Activated naive CD4-positive, alpha-beta T cell treated with anti-CD3 and anti-CD28 coated beads, Interleukin-2, amount 10 ng/mL, durations not matched to agents 7 days and 5 days (primary cell): ENCODE measurements at regions not wholly inside any gene's neighbourhood (a gene's known extent, or its start where the extent isn't known, plus 50 kb on each side); places are given as distances from the start of the nearest gene placed in this dataset.

Experiments used
- CTCF ChIA-PET: fragments of 350-600 bp; sonication (Branson Sonifier 250); formaldehyde crosslinking; loops from one replicate; lab custom pipeline; 2021; ENCODE audit warnings: antibody characterized with exemption; lab: Charles Lee
- DNase-seq: peaks from one replicate; pipeline ENCODE4 v3.0.0-alpha.2; 2020
- H3K27ac Mint-ChIP-seq: one replicate; pipeline ENCODE4 v1.8.0; 2021; ENCODE audit warnings: mild to moderate bottlenecking, moderate library complexity, mixed read lengths
- H3K27me3 Mint-ChIP-seq: one replicate; pipeline ENCODE4 v1.8.0; 2021; ENCODE audit warnings: mild to moderate bottlenecking, mixed read lengths
- H3K36me3 Mint-ChIP-seq: one replicate; pipeline ENCODE4 v1.8.0; 2021; ENCODE audit warnings: mixed read lengths
- H3K4me1 Mint-ChIP-seq: one replicate; pipeline ENCODE4 v1.8.0; 2021; ENCODE audit warnings: mixed read lengths
- H3K4me3 Mint-ChIP-seq: one replicate; pipeline ENCODE4 v1.8.0; 2021; ENCODE audit warnings: mild to moderate bottlenecking, moderate library complexity, mixed read lengths
- H3K9me3 Mint-ChIP-seq: one replicate; pipeline ENCODE4 v1.8.0; 2021; ENCODE audit warnings: mixed read lengths

- no peaks in the 10 kb centered on the region for H3K36me3 Mint-ChIP-seq
- no peak overlapping the region for H3K27ac Mint-ChIP-seq
- H3K4me3 Mint-ChIP-seq, result no peak overlapping the region
- CTCF ChIA-PET, result no interaction called here
- H3K9me3 Mint-ChIP-seq, result no peaks in the 10 kb centered on the region
- no peaks in the 10 kb centered on the region for H3K4me1 Mint-ChIP-seq
- DNase-seq, result no peak
- H3K27me3 Mint-ChIP-seq, result peaks cover 23% of the 10 kb centered on the region
Observed at GRCh38 chr14:23787436-23787835, 151.3 kb downstream of the DHRS2 start.

- Mint-ChIP-seq H3K27ac (no peak overlapping the region), H3K4me1 (no peaks in the 10 kb centered on the region), H3K9me3 (no peaks in the 10 kb centered on the region), H3K4me3 (no peak overlapping the region), H3K27me3 (peaks cover 15% of the 10 kb centered on the region), H3K36me3 (no peaks in the 10 kb centered on the region)
- CTCF ChIA-PET, result no interaction called here
- DNase-seq, result no peak
Observed at GRCh38 chr14:23789696-23790095, 153.5 kb downstream of the DHRS2 start.

GRCh38 chr14:23793532-23793931, 157.4 kb downstream of the DHRS2 start:
- H3K27ac Mint-ChIP-seq, result no peak overlapping the region
- H3K4me3 Mint-ChIP-seq, result no peak overlapping the region
- H3K4me1 Mint-ChIP-seq, result no peaks in the 10 kb centered on the region
- CTCF ChIA-PET, result no interaction called here
- H3K9me3 Mint-ChIP-seq, result no peaks in the 10 kb centered on the region
- no peaks in the 10 kb centered on the region for H3K36me3 Mint-ChIP-seq
- no peak for DNase-seq
- H3K27me3 Mint-ChIP-seq, result peaks cover 15% of the 10 kb centered on the region

- Mint-ChIP-seq H3K4me1 (no peaks in the 10 kb centered on the region), H3K9me3 (peaks cover 9% of the 10 kb centered on the region), H3K27me3 (peaks cover 14% of the 10 kb centered on the region), H3K27ac (no peak overlapping the region), H3K36me3 (no peaks in the 10 kb centered on the region), H3K4me3 (no peak overlapping the region)
- DNase-seq, result no peak
- CTCF ChIA-PET, result no interaction called here
Observed at GRCh38 chr14:23800811-23801210, 152.8 kb upstream of the DHRS4 start.

GRCh38 chr14:23801766-23802165, 151.8 kb upstream of the DHRS4 start:
- H3K9me3 Mint-ChIP-seq, result peaks cover 11% of the 10 kb centered on the region
- H3K36me3 Mint-ChIP-seq, result no peaks in the 10 kb centered on the region
- no peaks in the 10 kb centered on the region for H3K4me1 Mint-ChIP-seq
- H3K4me3 Mint-ChIP-seq, result no peak overlapping the region
- peaks cover 14% of the 10 kb centered on the region for H3K27me3 Mint-ChIP-seq
- no peak for DNase-seq
- H3K27ac Mint-ChIP-seq, result no peak overlapping the region
- CTCF ChIA-PET, result no interaction called here

GRCh38 chr14:23804817-23805216, 148.8 kb upstream of the DHRS4 start:
- no peak overlapping the region for H3K27ac Mint-ChIP-seq
- H3K27me3 Mint-ChIP-seq, result peaks cover 9% of the 10 kb centered on the region
- no peak for DNase-seq
- peaks cover 11% of the 10 kb centered on the region for H3K9me3 Mint-ChIP-seq
- CTCF ChIA-PET, result no interaction called here
- no peaks in the 10 kb centered on the region for H3K4me1 Mint-ChIP-seq
- H3K4me3 Mint-ChIP-seq, result no peak overlapping the region
- H3K36me3 Mint-ChIP-seq, result no peaks in the 10 kb centered on the region

- Mint-ChIP-seq H3K27ac (no peak overlapping the region), H3K4me1 (no peaks in the 10 kb centered on the region), H3K36me3 (no peaks in the 10 kb centered on the region), H3K9me3 (peaks cover 11% of the 10 kb centered on the region), H3K4me3 (no peak overlapping the region), H3K27me3 (peaks cover 9% of the 10 kb centered on the region)
- CTCF ChIA-PET, result no interaction called here
- DNase-seq, result no peak
Observed at GRCh38 chr14:23805761-23806160, 147.8 kb upstream of the DHRS4 start.

- DNase-seq, result no peak
- H3K9me3 Mint-ChIP-seq, result no peaks in the 10 kb centered on the region
- peaks cover 3% of the 10 kb centered on the region for H3K27me3 Mint-ChIP-seq
- H3K36me3 Mint-ChIP-seq, result no peaks in the 10 kb centered on the region
- CTCF ChIA-PET, result no interaction called here
- no peak overlapping the region for H3K27ac Mint-ChIP-seq
- H3K4me3 Mint-ChIP-seq, result no peak overlapping the region
- H3K4me1 Mint-ChIP-seq, result no peaks in the 10 kb centered on the region
Observed at GRCh38 chr14:23814527-23815256, 138.9 kb upstream of the DHRS4 start.

- Mint-ChIP-seq H3K36me3 (no peaks in the 10 kb centered on the region), H3K9me3 (no peaks in the 10 kb centered on the region), H3K27ac (no peak overlapping the region), H3K4me3 (no peak overlapping the region), H3K4me1 (no peaks in the 10 kb centered on the region), H3K27me3 (peaks cover 3% of the 10 kb centered on the region)
- DNase-seq, result no peak
- CTCF ChIA-PET, result no interaction called here
Observed at GRCh38 chr14:23816371-23816770, 137.2 kb upstream of the DHRS4 start.

- H3K36me3 Mint-ChIP-seq, result no peaks in the 10 kb centered on the region
- CTCF ChIA-PET, result no interaction called here
Observed at GRCh38 chr14:23817164-23817767, 136.3 kb upstream of the DHRS4 start.

GRCh38 chr14:23827100-23827892, 126.3 kb upstream of the DHRS4 start:
- Mint-ChIP-seq H3K9me3 (no peaks in the 10 kb centered on the region), H3K4me3 (no peak overlapping the region), H3K4me1 (peaks cover 2% of the 10 kb centered on the region), H3K27ac (no peak overlapping the region), H3K27me3 (peaks cover 4% of the 10 kb centered on the region), H3K36me3 (no peaks in the 10 kb centered on the region)
- CTCF ChIA-PET, result no interaction called here
- no peak for DNase-seq

More at GRCh38 chr14:23817164-23817767, 136.3 kb upstream of the DHRS4 start:
- Mint-ChIP-seq H3K4me3 (no peak overlapping the region), H3K27me3 (peaks cover 3% of the 10 kb centered on the region), H3K27ac (no peak overlapping the region), H3K4me1 (no peaks in the 10 kb centered on the region), H3K9me3 (no peaks in the 10 kb centered on the region)
- DNase-seq, result no peak

- peaks cover 4% of the 10 kb centered on the region for H3K27me3 Mint-ChIP-seq
- H3K27ac Mint-ChIP-seq, result no peak overlapping the region
- no peaks in the 10 kb centered on the region for H3K9me3 Mint-ChIP-seq
- no peak overlapping the region for H3K4me3 Mint-ChIP-seq
- no peak for DNase-seq
- CTCF ChIA-PET, result interaction anchor here (0.8 kb wide), 1 partner anchor 83 kb away, joined by 3 read pairs; no protein-coding TSS in a partner anchor
- H3K36me3 Mint-ChIP-seq, result no peaks in the 10 kb centered on the region
- H3K4me1 Mint-ChIP-seq, result peaks cover 2% of the 10 kb centered on the region
Observed at GRCh38 chr14:23828001-23828400, 125.6 kb upstream of the DHRS4 start.

GRCh38 chr14:23828616-23829015, 125.0 kb upstream of the DHRS4 start:
- no peak for DNase-seq
- CTCF ChIA-PET, result interaction anchor here (0.8 kb wide), 1 partner anchor 83 kb away, joined by 3 read pairs; no protein-coding TSS in a partner anchor
- Mint-ChIP-seq H3K36me3 (no peaks in the 10 kb centered on the region), H3K27me3 (peaks cover 4% of the 10 kb centered on the region), H3K4me1 (peaks cover 2% of the 10 kb centered on the region), H3K27ac (no peak overlapping the region), H3K9me3 (no peaks in the 10 kb centered on the region), H3K4me3 (no peak overlapping the region)

GRCh38 chr14:23829736-23830471, 123.7 kb upstream of the DHRS4 start:
- no peaks in the 10 kb centered on the region for H3K9me3 Mint-ChIP-seq
- no peak overlapping the region for H3K27ac Mint-ChIP-seq
- H3K27me3 Mint-ChIP-seq, result peaks cover 2% of the 10 kb centered on the region
- H3K4me3 Mint-ChIP-seq, result no peak overlapping the region
- CTCF ChIA-PET, result no interaction called here
- no peaks in the 10 kb centered on the region for H3K36me3 Mint-ChIP-seq
- no peak for DNase-seq
- peaks cover 2% of the 10 kb centered on the region for H3K4me1 Mint-ChIP-seq
